Fibroblast of pulmonary artery (primary cell): ENCODE measurements at regions not wholly inside any gene's neighbourhood (a gene's known extent, or its start where the extent isn't known, plus 50 kb on each side); places are given as distances from the start of the nearest gene placed in this dataset.

ENCODE experiments used
- DNase-seq: peaks from one replicate; pipeline ENCODE4 v3.0.0-alpha.2; 2010; ENCODE audit warnings: low read depth
- H3K4me3 ChIP-seq: replicated peaks from 2 replicates; pipeline ENCODE4 v1.5.1; 2011; ENCODE audit warnings: low read depth, mild to moderate bottlenecking, control low read depth, low read length, moderate library complexity
- CTCF ChIP-seq: IDR thresholded peaks from 2 replicates; pipeline ENCODE4 v1.5.1; 2011; ENCODE audit warnings: mild to moderate bottlenecking, control low read depth, low read length, inconsistent platforms; ENCODE audit errors: missing control alignments

GRCh38 chr6:141301779-141302178 lies 830.9 kb upstream of the GJE1 start:
- TF ChIP-seq CTCF: no peak
- no peak overlapping the region for H3K4me3 ChIP-seq
- DNase-seq: peak; percentile 16

GRCh38 chr6:141290941-141291721 lies 841.6 kb upstream of the GJE1 start:
- DNase-seq: no peak
- no peak overlapping the region for H3K4me3 ChIP-seq
- no peak for TF ChIP-seq CTCF

- no peak overlapping the region for H3K4me3 ChIP-seq
- TF ChIP-seq CTCF: no peak
- DNase-seq: no peak
Observed at GRCh38 chr6:141288947-141289346, 843.8 kb upstream of the GJE1 start.

GRCh38 chr6:141282263-141282662 lies 850.5 kb upstream of the GJE1 start:
- DNase-seq: no peak
- H3K4me3 ChIP-seq: no peak overlapping the region
- TF ChIP-seq CTCF: no peak

- H3K4me3 ChIP-seq: no peak overlapping the region
- no peak for DNase-seq
- no peak for TF ChIP-seq CTCF
Observed at GRCh38 chr6:141269684-141270083, 863.0 kb upstream of the GJE1 start.

- no peak overlapping the region for H3K4me3 ChIP-seq
- no peak for TF ChIP-seq CTCF
- DNase-seq: no peak
Observed at GRCh38 chr6:141267420-141267819, 865.3 kb upstream of the GJE1 start.
